T-helper 1 cell treated with Interleukin-12 subunit alpha and Interleukin-12 subunit beta and Interleukin-4 antibody, amounts not matched to agents 30 μg/mL and 1 μg/mL, for 36 hours (primary cell): ENCODE measurements at regions not wholly inside any gene's neighbourhood (a gene's known extent, or its start where the extent isn't known, plus 50 kb on each side); places are given as distances from the start of the nearest gene placed in this dataset.

Experiments used
- H3K27ac Mint-ChIP-seq: one replicate; pipeline ENCODE4 v1.8.0; 2021; ENCODE audit warnings: mild to moderate bottlenecking, mixed read lengths
- H3K27me3 Mint-ChIP-seq: one replicate; pipeline ENCODE4 v1.8.0; 2021; ENCODE audit warnings: low read depth, mixed read lengths
- H3K36me3 Mint-ChIP-seq: one replicate; pipeline ENCODE4 v1.8.0; 2021; ENCODE audit warnings: low read depth, mixed read lengths
- H3K4me1 Mint-ChIP-seq: one replicate; pipeline ENCODE4 v1.8.0; 2021; ENCODE audit warnings: low read depth, mixed read lengths
- H3K4me3 Mint-ChIP-seq: one replicate; pipeline ENCODE4 v1.8.0; 2021; ENCODE audit warnings: mild to moderate bottlenecking, moderate library complexity, mixed read lengths
- H3K9me3 Mint-ChIP-seq: one replicate; pipeline ENCODE4 v1.8.0; 2021; ENCODE audit warnings: mixed read lengths

GRCh38 chr7:110573862-110574528, 516.9 kb upstream of the LRRN3 start:
- no peaks in the 10 kb centered on the region for H3K4me1 Mint-ChIP-seq
- no peak overlapping the region for H3K27ac Mint-ChIP-seq
- no peak overlapping the region for H3K4me3 Mint-ChIP-seq
- no peaks in the 10 kb centered on the region for H3K9me3 Mint-ChIP-seq
- H3K36me3 Mint-ChIP-seq: no peaks in the 10 kb centered on the region
- no peaks in the 10 kb centered on the region for H3K27me3 Mint-ChIP-seq

- peaks cover 2% of the 10 kb centered on the region for H3K4me1 Mint-ChIP-seq
- no peaks in the 10 kb centered on the region for H3K9me3 Mint-ChIP-seq
- H3K4me3 Mint-ChIP-seq: no peak overlapping the region
- H3K27me3 Mint-ChIP-seq: no peaks in the 10 kb centered on the region
- no peak overlapping the region for H3K27ac Mint-ChIP-seq
- H3K36me3 Mint-ChIP-seq: no peaks in the 10 kb centered on the region
Observed at GRCh38 chr7:110587294-110587693, 503.6 kb upstream of the LRRN3 start.

DNA sequence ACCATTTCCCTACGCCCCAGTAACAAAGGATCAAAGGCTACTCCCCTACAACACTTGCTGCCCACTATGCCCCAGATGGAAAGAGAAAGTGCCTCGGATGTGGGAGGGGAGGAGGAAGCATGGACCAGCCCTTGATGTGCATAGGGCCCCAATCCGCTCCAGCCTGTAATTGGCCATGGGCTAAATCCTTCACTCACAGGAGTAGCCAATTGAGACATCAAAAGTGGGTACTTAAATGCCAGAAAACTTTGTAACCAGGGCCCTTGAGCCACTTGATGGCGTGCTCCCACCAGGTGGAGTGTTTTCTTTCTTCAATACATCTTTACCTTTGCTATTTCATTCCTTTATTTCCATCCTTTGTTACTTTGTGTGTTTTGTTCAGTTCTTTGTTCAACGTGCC, 500.5 kb upstream of the LRRN3 start:
- Mint-ChIP-seq H3K27me3 (no peaks in the 10 kb centered on the region), H3K27ac (no peak overlapping the region), H3K36me3 (no peaks in the 10 kb centered on the region), H3K4me1 (peaks cover 2% of the 10 kb centered on the region), H3K4me3 (no peak overlapping the region), H3K9me3 (no peaks in the 10 kb centered on the region)

DNA sequence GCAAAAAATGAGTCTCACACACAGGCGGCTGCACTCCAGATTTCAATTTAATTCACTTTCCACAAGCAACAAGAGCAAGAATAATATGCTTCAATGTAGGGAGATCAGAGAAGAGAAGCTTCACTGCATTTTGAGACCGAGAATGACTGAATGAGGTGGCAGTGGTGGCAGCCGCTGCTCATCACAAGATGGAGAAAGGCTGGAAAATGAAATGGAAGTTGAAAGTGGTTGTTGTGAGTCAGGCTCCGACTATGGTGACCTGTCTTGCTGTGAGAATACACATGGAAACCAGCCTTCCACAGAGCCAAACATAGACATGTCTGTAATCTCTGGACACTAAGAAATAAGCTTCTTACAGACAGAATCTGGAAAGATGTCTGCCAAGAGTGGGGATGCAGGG, 499.6 kb upstream of the LRRN3 start:
- Mint-ChIP-seq H3K27me3 (no peaks in the 10 kb centered on the region), H3K27ac (no peak overlapping the region), H3K36me3 (no peaks in the 10 kb centered on the region), H3K4me1 (peaks cover 6% of the 10 kb centered on the region), H3K9me3 (no peaks in the 10 kb centered on the region), H3K4me3 (no peak overlapping the region)

- no peaks in the 10 kb centered on the region for H3K9me3 Mint-ChIP-seq
- no peaks in the 10 kb centered on the region for H3K36me3 Mint-ChIP-seq
- no peaks in the 10 kb centered on the region for H3K27me3 Mint-ChIP-seq
- no peak overlapping the region for H3K27ac Mint-ChIP-seq
- H3K4me3 Mint-ChIP-seq: no peak overlapping the region
- peaks cover 6% of the 10 kb centered on the region for H3K4me1 Mint-ChIP-seq
Observed at GRCh38 chr7:110592557-110592956, 498.4 kb upstream of the LRRN3 start.

GRCh38 chr7:110593355-110593754, 497.6 kb upstream of the LRRN3 start:
- no peaks in the 10 kb centered on the region for H3K9me3 Mint-ChIP-seq
- no peak overlapping the region for H3K27ac Mint-ChIP-seq
- no peaks in the 10 kb centered on the region for H3K36me3 Mint-ChIP-seq
- H3K4me1 Mint-ChIP-seq: peaks cover 6% of the 10 kb centered on the region
- no peaks in the 10 kb centered on the region for H3K27me3 Mint-ChIP-seq
- no peak overlapping the region for H3K4me3 Mint-ChIP-seq

DNA sequence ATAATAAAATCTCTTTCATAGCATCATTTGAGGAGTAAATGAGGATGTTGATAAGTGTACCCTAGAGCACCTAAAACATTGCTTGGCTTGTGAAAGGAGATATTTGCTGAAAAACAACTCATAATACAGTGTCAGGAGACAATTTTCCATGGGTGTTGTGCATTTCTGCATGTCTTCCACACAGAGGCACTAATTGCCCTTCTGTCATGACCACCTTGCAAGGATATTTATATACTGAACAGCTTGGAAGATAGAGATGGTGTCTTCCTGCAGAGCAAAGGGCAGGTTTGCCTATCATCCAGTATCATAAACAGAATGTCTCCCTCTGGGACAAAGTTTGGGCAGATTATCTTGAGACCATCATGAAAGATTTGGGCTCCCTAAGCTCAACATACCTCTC, 495.2 kb upstream of the LRRN3 start:
- Mint-ChIP-seq H3K27me3 (peaks cover 10% of the 10 kb centered on the region), H3K4me3 (no peak overlapping the region), H3K4me1 (peaks cover 6% of the 10 kb centered on the region), H3K9me3 (no peaks in the 10 kb centered on the region), H3K27ac (no peak overlapping the region), H3K36me3 (peaks cover 1% of the 10 kb centered on the region)

GRCh38 chr7:110600956-110601355, 490.0 kb upstream of the LRRN3 start:
- Mint-ChIP-seq H3K27me3 (peaks cover 10% of the 10 kb centered on the region), H3K9me3 (no peaks in the 10 kb centered on the region), H3K36me3 (peaks cover 1% of the 10 kb centered on the region), H3K4me1 (peaks cover under 1% of the 10 kb centered on the region), H3K4me3 (no peak overlapping the region), H3K27ac (no peak overlapping the region)

- Mint-ChIP-seq H3K36me3 (peaks cover 1% of the 10 kb centered on the region), H3K4me1 (no peaks in the 10 kb centered on the region), H3K4me3 (no peak overlapping the region), H3K27me3 (peaks cover 10% of the 10 kb centered on the region), H3K27ac (no peak overlapping the region), H3K9me3 (no peaks in the 10 kb centered on the region)
Observed at GRCh38 chr7:110601710-110602109, 489.2 kb upstream of the LRRN3 start.

DNA sequence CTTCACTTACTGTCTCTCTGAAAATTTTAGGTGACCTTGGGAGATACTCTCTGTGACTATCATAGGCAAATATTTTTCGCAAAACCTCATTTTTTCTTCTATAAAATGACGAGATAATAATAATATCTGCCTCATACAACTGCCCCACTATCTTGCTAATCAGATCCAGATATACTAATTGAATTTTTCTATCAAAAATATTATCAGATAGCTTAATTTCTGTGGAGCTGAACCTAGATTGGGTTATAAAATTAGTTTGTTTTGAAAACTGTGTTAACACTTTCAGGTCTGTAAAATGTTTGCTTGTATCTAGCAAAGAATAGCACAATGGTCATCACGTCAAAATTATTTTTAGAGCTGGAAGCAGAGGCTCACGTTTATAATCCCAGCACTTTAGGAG, 486.7 kb upstream of the LRRN3 start:
- Mint-ChIP-seq H3K36me3 (peaks cover 1% of the 10 kb centered on the region), H3K27me3 (peaks cover 7% of the 10 kb centered on the region), H3K9me3 (no peaks in the 10 kb centered on the region), H3K4me3 (no peak overlapping the region), H3K4me1 (peaks cover 4% of the 10 kb centered on the region), H3K27ac (no peak overlapping the region)

GRCh38 chr7:110604885-110605284, 486.0 kb upstream of the LRRN3 start:
- no peaks in the 10 kb centered on the region for H3K9me3 Mint-ChIP-seq
- H3K27ac Mint-ChIP-seq: no peak overlapping the region
- peaks cover 4% of the 10 kb centered on the region for H3K4me1 Mint-ChIP-seq
- peaks cover 10% of the 10 kb centered on the region for H3K27me3 Mint-ChIP-seq
- H3K4me3 Mint-ChIP-seq: no peak overlapping the region
- peaks cover under 1% of the 10 kb centered on the region for H3K36me3 Mint-ChIP-seq

GRCh38 chr7:110607050-110607857, 483.7 kb upstream of the LRRN3 start:
- Mint-ChIP-seq H3K27me3 (peaks cover 5% of the 10 kb centered on the region), H3K36me3 (no peaks in the 10 kb centered on the region), H3K27ac (no peak overlapping the region), H3K4me1 (peaks cover 4% of the 10 kb centered on the region), H3K4me3 (no peak overlapping the region), H3K9me3 (no peaks in the 10 kb centered on the region)

GRCh38 chr7:110609336-110609735, 481.6 kb upstream of the LRRN3 start:
- H3K27me3 Mint-ChIP-seq: peaks cover 5% of the 10 kb centered on the region
- H3K36me3 Mint-ChIP-seq: no peaks in the 10 kb centered on the region
- no peak overlapping the region for H3K27ac Mint-ChIP-seq
- H3K4me1 Mint-ChIP-seq: peaks cover 4% of the 10 kb centered on the region
- no peak overlapping the region for H3K4me3 Mint-ChIP-seq
- no peaks in the 10 kb centered on the region for H3K9me3 Mint-ChIP-seq

GRCh38 chr7:110612680-110613079, 478.2 kb upstream of the LRRN3 start:
- Mint-ChIP-seq H3K36me3 (no peaks in the 10 kb centered on the region), H3K27ac (no peak overlapping the region), H3K4me1 (no peaks in the 10 kb centered on the region), H3K4me3 (no peak overlapping the region), H3K9me3 (no peaks in the 10 kb centered on the region), H3K27me3 (peaks cover 5% of the 10 kb centered on the region)
